CD4-positive, alpha-beta T cell treated with Interleukin-17A for 4 hours (primary cell): ENCODE measurements at regions not wholly inside any gene's neighbourhood (a gene's known extent, or its start where the extent isn't known, plus 50 kb on each side); places are given as distances from the start of the nearest gene placed in this dataset.

Source experiments
- DNase-seq: peaks from one replicate; pipeline ENCODE4 v3.0.0-alpha.2; 2020; ENCODE audit warnings: mixed read lengths

GRCh38 chr14:89022274-89022673 lies 197.8 kb downstream of the TTC8 start:
- DNase-seq: no peak

- no peak for DNase-seq
These were observed 200.2 kb downstream of the TTC8 start for GRCh38 chr14:89024691-89025090.

- no peak for DNase-seq
These were observed 201.2 kb downstream of the TTC8 start for GRCh38 chr14:89025561-89026236.

- DNase-seq: peak; percentile 66
These were observed 202.8 kb downstream of the TTC8 start for GRCh38 chr14:89027097-89027740.

- no peak for DNase-seq
These were observed 204.1 kb downstream of the TTC8 start for GRCh38 chr14:89028462-89029134.

GRCh38 chr14:89029961-89030694 lies 205.7 kb downstream of the TTC8 start:
- no peak for DNase-seq

- DNase-seq: no peak
These were observed 206.5 kb downstream of the TTC8 start for GRCh38 chr14:89030921-89031320.

GRCh38 chr14:89032086-89032649 lies 207.7 kb downstream of the TTC8 start:
- no peak for DNase-seq

- DNase-seq: no peak
These were observed 209.3 kb downstream of the TTC8 start for GRCh38 chr14:89033756-89034155.

GRCh38 chr14:89036371-89036770 lies 211.9 kb downstream of the TTC8 start:
- no peak for DNase-seq

GRCh38 chr14:89037065-89037464 lies 212.6 kb downstream of the TTC8 start:
- no peak for DNase-seq

- DNase-seq: no peak
These were observed 215.6 kb downstream of the TTC8 start for GRCh38 chr14:89040080-89040459.

GRCh38 chr14:89040460-89041256 lies 216.2 kb downstream of the TTC8 start:
- DNase-seq: peak; percentile 88

GRCh38 chr14:89041257-89041582 lies 216.8 kb downstream of the TTC8 start:
- no peak for DNase-seq

GRCh38 chr14:89042021-89042420 lies 217.6 kb downstream of the TTC8 start:
- no peak for DNase-seq

GRCh38 chr14:89053303-89053702 lies 228.9 kb downstream of the TTC8 start:
- no peak for DNase-seq

- no peak for DNase-seq
These were observed 231.9 kb downstream of the TTC8 start for GRCh38 chr14:89056394-89056793.

GRCh38 chr14:89058697-89059096 lies 234.2 kb downstream of the TTC8 start:
- DNase-seq: no peak

- no peak for DNase-seq
These were observed 235.7 kb downstream of the TTC8 start for GRCh38 chr14:89060191-89060590.

- DNase-seq: no peak
These were observed 237.2 kb downstream of the TTC8 start for GRCh38 chr14:89061696-89062095.

GRCh38 chr14:89065879-89066278 lies 241.4 kb downstream of the TTC8 start:
- no peak for DNase-seq

- peak; percentile 6 for DNase-seq
These were observed 243.0 kb downstream of the TTC8 start for GRCh38 chr14:89067293-89067972.
